GM10248 (cell line): ENCODE measurements at regions not wholly inside any gene's neighbourhood (a gene's known extent, or its start where the extent isn't known, plus 50 kb on each side); places are given as distances from the start of the nearest gene placed in this dataset.
"Not testable (repeated sequence)": the region's sequence is repeated elsewhere in the genome, so short reads cannot be mapped to it uniquely, and the experiment has no call there.

ENCODE experiments used
- CTCF ChIA-PET: fragments of 300-600 bp; sonication (Branson Sonifier 250); formaldehyde crosslinking; extraction: SDS; loops from one replicate; lab custom pipeline; 2021; ENCODE audit warnings: antibody characterized with exemption; lab: Yijun Ruan, JAX
- POLR2A ChIA-PET: fragments of 350-650 bp; sonication (Branson Sonifier 250); formaldehyde crosslinking; extraction: SDS; loops from one replicate; lab custom pipeline; 2020; ENCODE audit warnings: antibody characterized with exemption; lab: Yijun Ruan, JAX
- DNase-seq: peaks from one replicate; pipeline ENCODE4 v3.0.0; 2012; ENCODE audit errors: extremely low spot score
- CTCF ChIP-seq: IDR thresholded peaks from 2 replicates; pipeline ENCODE4 v1.5.1; 2012; ENCODE audit warnings: mild to moderate bottlenecking, low read depth; ENCODE audit errors: extremely low read depth, missing control alignments, control extremely low read depth

- ChIA-PET CTCF (no interaction called here), POLR2A (no interaction called here)
- TF ChIP-seq CTCF = no peak
- DNase-seq = no peak
These were observed 629.3 kb upstream of the MDGA2 start for GRCh38 chr14:48304729-48305128.

GRCh38 chr14:48289701-48290100 is 614.3 kb upstream of the MDGA2 start:
- POLR2A ChIA-PET = no interaction called here
- CTCF ChIA-PET = no interaction called here
- DNase-seq = no peak
- no peak for TF ChIP-seq CTCF

GRCh38 chr14:48285217-48285616 is 609.8 kb upstream of the MDGA2 start:
- DNase-seq, POLR2A ChIA-PET: not testable (repeated sequence)

GRCh38 chr14:48275301-48275700 is 599.9 kb upstream of the MDGA2 start:
- POLR2A ChIA-PET = no interaction called here
- no peak for DNase-seq
- CTCF ChIA-PET = no interaction called here
- no peak for TF ChIP-seq CTCF

More at GRCh38 chr14:48285217-48285616, 609.8 kb upstream of the MDGA2 start:
- CTCF ChIA-PET = not testable (repeated sequence)

- CTCF ChIA-PET = no interaction called here
- no peak for DNase-seq
- POLR2A ChIA-PET = no interaction called here
- TF ChIP-seq CTCF = no peak
These were observed 599.4 kb upstream of the MDGA2 start for GRCh38 chr14:48274826-48275225.

GRCh38 chr14:48267926-48268325 is 592.5 kb upstream of the MDGA2 start:
- CTCF ChIA-PET, DNase-seq, POLR2A ChIA-PET: not testable (repeated sequence)

- POLR2A ChIA-PET, CTCF ChIA-PET, DNase-seq: not testable (repeated sequence)
These were observed 590.8 kb upstream of the MDGA2 start for GRCh38 chr14:48266201-48266600.

- ChIA-PET CTCF (no interaction called here), POLR2A (no interaction called here)
- DNase-seq = no peak
- no peak for TF ChIP-seq CTCF
These were observed 586.0 kb upstream of the MDGA2 start for GRCh38 chr14:48261436-48261835.

GRCh38 chr14:48260394-48261295 is 585.2 kb upstream of the MDGA2 start:
- POLR2A ChIA-PET, CTCF ChIA-PET: not testable (repeated sequence)

GRCh38 chr14:48259876-48260275 is 584.5 kb upstream of the MDGA2 start:
- POLR2A ChIA-PET, CTCF ChIA-PET, DNase-seq: not testable (repeated sequence)

More at GRCh38 chr14:48260394-48261295, 585.2 kb upstream of the MDGA2 start:
- DNase-seq = not testable (repeated sequence)

- CTCF ChIA-PET, POLR2A ChIA-PET: not testable (repeated sequence)
These were observed 583.8 kb upstream of the MDGA2 start for GRCh38 chr14:48259232-48259631.

GRCh38 chr14:48258703-48259102 is 583.3 kb upstream of the MDGA2 start:
- POLR2A ChIA-PET, CTCF ChIA-PET, DNase-seq: not testable (repeated sequence)

More at GRCh38 chr14:48259232-48259631, 583.8 kb upstream of the MDGA2 start:
- not testable (repeated sequence) for DNase-seq
